GM23338 (cell line): ENCODE measurements at regions not wholly inside any gene's neighbourhood (a gene's known extent, or its start where the extent isn't known, plus 50 kb on each side); places are given as distances from the start of the nearest gene placed in this dataset.

Experiments used
- ATAC-seq: fragments of 200-7000 bp; cut with Tn5 transposase; 3 replicates; pipeline ENCODE4 v1.9.1; 2020
- DNase-seq: peaks from one replicate; pipeline ENCODE4 v3.0.0-alpha.2; 2015; ENCODE audit warnings: low spot score
- H2AFZ ChIP-seq: fragments of 200-600 bp; sonication (generic); 2 replicates; pipeline ENCODE4 v1.8.0; 2016; ENCODE audit warnings: antibody characterized with exemption, mild to moderate bottlenecking, moderate library complexity
- H3F3A ChIP-seq: fragments of 200-600 bp; sonication (generic); replicated peaks from 2 replicates; pipeline ENCODE4 v1.8.0; 2017; ENCODE audit warnings: antibody characterized with exemption, mixed run types, low read depth
- H3K27ac ChIP-seq: fragments of 200-600 bp; sonication (generic); 2 replicates; pipeline ENCODE4 v1.6.1; 2016; ENCODE audit warnings: low read depth
- H3K27me3 ChIP-seq: fragments of 200-600 bp; sonication (generic); 2 replicates; pipeline ENCODE4 v1.8.0; 2016; ENCODE audit warnings: mild to moderate bottlenecking, mixed run types, moderate library complexity; ENCODE audit not compliant: insufficient read depth
- H3K36me3 ChIP-seq: fragments of 200-600 bp; sonication (generic); 2 replicates; pipeline ENCODE4 v1.8.0; 2016; ENCODE audit warnings: mild to moderate bottlenecking; ENCODE audit not compliant: insufficient read depth
- H3K4me1 ChIP-seq: fragments of 200-600 bp; sonication (generic); 2 replicates; pipeline ENCODE4 v1.8.0; 2016; ENCODE audit warnings: mild to moderate bottlenecking, moderate library complexity; ENCODE audit not compliant: insufficient read depth
- H3K4me2 ChIP-seq: fragments of 200-600 bp; sonication (generic); 2 replicates; pipeline ENCODE4 v1.7.1; 2017; ENCODE audit warnings: mixed run types
- H3K4me3 ChIP-seq: fragments of 200-600 bp; sonication (generic); 2 replicates; pipeline ENCODE4 v1.6.1; 2016; ENCODE audit warnings: mixed run types
- H3K79me2 ChIP-seq: fragments of 200-600 bp; sonication (generic); replicated peaks from 2 replicates; pipeline ENCODE4 v1.8.0; 2017; ENCODE audit warnings: mild to moderate bottlenecking; ENCODE audit not compliant: insufficient read depth
- H3K9me2 ChIP-seq: fragments of 200-600 bp; sonication (generic); 2 replicates; pipeline ENCODE4 v1.8.0; 2017; ENCODE audit not compliant: insufficient read depth
- H4K20me1 ChIP-seq: fragments of 200-600 bp; sonication (generic); replicated peaks from 2 replicates; pipeline ENCODE4 v1.8.0; 2017; ENCODE audit warnings: mild to moderate bottlenecking; ENCODE audit not compliant: insufficient read depth
- H3K27ac Mint-ChIP-seq: 2 replicates; pipeline ENCODE4 v1.8.0; 2020; ENCODE audit warnings: inconsistent platforms, mild to moderate bottlenecking, moderate library complexity, mixed read lengths
- H3K27me3 Mint-ChIP-seq: 3 replicates; pipeline ENCODE4 v1.8.0; 2022; ENCODE audit warnings: low read depth, mild to moderate bottlenecking, moderate library complexity, mixed read lengths, inconsistent platforms; ENCODE audit not compliant: insufficient read depth, poor library complexity
- H3K36me3 Mint-ChIP-seq: 3 replicates; pipeline ENCODE4 v1.8.0; 2021; ENCODE audit warnings: low read depth, mild to moderate bottlenecking, inconsistent platforms, moderate library complexity, mixed read lengths
- H3K4me1 Mint-ChIP-seq: 3 replicates; pipeline ENCODE4 v1.8.0; 2020; ENCODE audit warnings: mild to moderate bottlenecking, inconsistent platforms, mixed read lengths
- H3K4me3 Mint-ChIP-seq: 3 replicates; pipeline ENCODE4 v1.8.0; 2021; ENCODE audit warnings: moderate library complexity, mild to moderate bottlenecking, inconsistent platforms, mixed read lengths
- H3K9me3 Mint-ChIP-seq: 3 replicates; pipeline ENCODE4 v1.8.0; 2020; ENCODE audit warnings: moderate library complexity, mild to moderate bottlenecking, inconsistent platforms, mixed read lengths
- CTCF ChIP-seq, 2 experiments: fragments of 200-600 bp in 1 of 2; sonication (generic) in 1 of 2; conservative IDR thresholded peaks; 2 replicates each; pipeline versions ENCODE4 v1.5.1 to v1.6.1; 2016 to 2017; ENCODE audit warnings: antibody characterized with exemption in 2 of 2, low read depth in 2 of 2, mild to moderate bottlenecking in 2 of 2, moderate library complexity in 1 of 2
- ETS1 ChIP-seq: IDR thresholded peaks from 2 replicates; pipeline ENCODE4 v1.6.1; 2016; ENCODE audit warnings: antibody characterized with exemption
- EZH2 ChIP-seq: fragments of 200-600 bp; sonication (generic); IDR thresholded peaks from one replicate; pipeline ENCODE4 v1.8.0; 2017; ENCODE audit warnings: antibody characterized with exemption, mild to moderate bottlenecking, low read depth; ENCODE audit not compliant: unreplicated experiment
- EZH2phosphoT487 ChIP-seq: fragments of 200-600 bp; sonication (generic); IDR thresholded peaks from one replicate; pipeline ENCODE4 v1.8.1; 2018; ENCODE audit warnings: antibody characterized with exemption; ENCODE audit not compliant: unreplicated experiment
- JUNB ChIP-seq: IDR thresholded peaks from one replicate; pipeline ENCODE4 v1.6.1; 2016; ENCODE audit warnings: antibody characterized with exemption; ENCODE audit not compliant: unreplicated experiment
- NANOG ChIP-seq: IDR thresholded peaks from 2 replicates; pipeline ENCODE4 v1.6.1; 2016; ENCODE audit warnings: antibody characterized with exemption, borderline replicate concordance
- POLR2AphosphoS5 ChIP-seq: IDR thresholded peaks from 2 replicates; pipeline ENCODE4 v1.6.1; 2016; ENCODE audit warnings: antibody characterized with exemption, low read depth
- REST ChIP-seq: IDR thresholded peaks from one replicate; pipeline ENCODE4 v1.6.1; 2018; ENCODE audit warnings: antibody characterized with exemption; ENCODE audit not compliant: unreplicated experiment
- STAT1 ChIP-seq: IDR thresholded peaks from one replicate; pipeline ENCODE4 v1.6.1; 2016; ENCODE audit warnings: antibody characterized with exemption; ENCODE audit not compliant: unreplicated experiment
- ZNF114 ChIP-seq: fragments of 250-450 bp; sonication (Bioruptor Pico); IDR thresholded peaks from 2 replicates; pipeline ENCODE4 v1.5.0; 2020; ENCODE audit warnings: mild to moderate bottlenecking, moderate library complexity
- ZNF331 ChIP-seq: fragments of 250-450 bp; sonication (Bioruptor Pico); IDR thresholded peaks from 2 replicates; pipeline ENCODE4 v1.5.0; 2020; ENCODE audit warnings: low read depth, mild to moderate bottlenecking, moderate library complexity
- ZNF462 ChIP-seq: fragments of 250-450 bp; sonication (Bioruptor Pico); IDR thresholded peaks from 2 replicates; pipeline ENCODE4 v1.5.0; 2020; ENCODE audit warnings: mild to moderate bottlenecking, moderate library complexity

- H3K4me3 Mint-ChIP-seq: no peak overlapping the region
Observed at GRCh38 chr17:37823996-37824395, 79.1 kb upstream of the HNF1B start.

More at GRCh38 chr17:37823996-37824395, 79.1 kb upstream of the HNF1B start:
- H3K27me3 Mint-ChIP-seq: peaks cover 11% of the 10 kb centered on the region
- H3F3A ChIP-seq: no peaks in the 10 kb centered on the region
- H3K4me3 ChIP-seq: no peak overlapping the region
- ATAC-seq: no peak
- H3K27me3 ChIP-seq: no peaks in the 10 kb centered on the region
- no peak for DNase-seq
- H3K79me2 ChIP-seq: no peaks in the 10 kb centered on the region
- no peaks in the 10 kb centered on the region; the same call in 1 of the 2 replicates for H4K20me1 ChIP-seq
- H3K4me1 ChIP-seq: peaks cover 7% of the 10 kb centered on the region; the same call in 1 of the 2 replicates
- no peaks in the 10 kb centered on the region for H3K36me3 Mint-ChIP-seq
- H3K9me3 Mint-ChIP-seq: no peaks in the 10 kb centered on the region; the same call in 1 of the 3 replicates
- H2AFZ ChIP-seq: no peak overlapping the region
- no peaks in the 10 kb centered on the region for H3K36me3 ChIP-seq
- H3K27ac Mint-ChIP-seq: no peak overlapping the region; the same call in 1 of the 2 replicates
- no peak for TF ChIP-seq REST
- TF ChIP-seq POLR2AphosphoS5: no peak
- no peak for TF ChIP-seq JUNB
- no peak for TF ChIP-seq CTCF (conservative IDR thresholded peaks at IDR 0.05; ENCODE audit: low read depth in 2 of 2)
- no peak for TF ChIP-seq NANOG
- TF ChIP-seq ETS1: no peak
- TF ChIP-seq EZH2phosphoT487: no peak
- TF ChIP-seq ZNF114: no peak
- no peak for TF ChIP-seq EZH2
- TF ChIP-seq ZNF331 (CRISPR knock-in tag): no peak
- no peak for TF ChIP-seq ZNF462 (CRISPR knock-in tag)
- TF ChIP-seq STAT1: no peak
- no peak overlapping the region for H3K4me2 ChIP-seq
- H3K4me1 Mint-ChIP-seq: peaks cover 10% of the 10 kb centered on the region
- H3K9me2 ChIP-seq: peaks cover 4% of the 10 kb centered on the region
- no peak overlapping the region for H3K27ac ChIP-seq
